ENCODE measurements at regions not wholly inside any gene's neighbourhood (a gene's known extent, or its start where the extent isn't known, plus 50 kb on each side); places are given as distances from the start of the nearest gene placed in this dataset.
A peak's percentile ranks its signal among the peaks of the same experiment; 100 is the strongest.
"Not testable (repeated sequence)": the region's sequence is repeated elsewhere in the genome, so short reads cannot be mapped to it uniquely, and the experiment has no call there.

- ATAC-seq (no peak), DNase-seq (ENCODE audit: low spot score in 2 of 2) (no peak)
- no peak overlapping the region for H3K4me3 Mint-ChIP-seq
- peaks cover 6% of the 10 kb centered on the region for H3K9me3 Mint-ChIP-seq
- H3K4me1 Mint-ChIP-seq: no peaks in the 10 kb centered on the region
- no peaks in the 10 kb centered on the region for H3K36me3 Mint-ChIP-seq
- H3K27ac Mint-ChIP-seq: no peak overlapping the region
Observed at GRCh38 chr5:98186128-98186527, 587.3 kb upstream of the RGMB start.

- H3K4me1 Mint-ChIP-seq: no peaks in the 10 kb centered on the region
- H3K27ac Mint-ChIP-seq: no peak overlapping the region
- no peak overlapping the region for H3K4me3 Mint-ChIP-seq
- no peaks in the 10 kb centered on the region for H3K36me3 Mint-ChIP-seq
- ATAC-seq (no peak), DNase-seq (ENCODE audit: low spot score in 2 of 2) (no peak)
- peaks cover 6% of the 10 kb centered on the region for H3K9me3 Mint-ChIP-seq
Observed at GRCh38 chr5:98187945-98188344, 585.5 kb upstream of the RGMB start.

- not testable (repeated sequence) for DNase-seq (ENCODE audit: low spot score in 2 of 2); H3K9me3 Mint-ChIP-seq; H3K4me1 Mint-ChIP-seq; ATAC-seq; H3K27ac Mint-ChIP-seq; H3K4me3 Mint-ChIP-seq; H3K36me3 Mint-ChIP-seq
Observed at GRCh38 chr5:98190344-98190743, 583.1 kb upstream of the RGMB start.

GRCh38 chr5:98193921-98194760 lies 579.3 kb upstream of the RGMB start:
- H3K9me3 Mint-ChIP-seq: no peaks in the 10 kb centered on the region
- ATAC-seq: no peak
- H3K4me1 Mint-ChIP-seq: no peaks in the 10 kb centered on the region
- no peak overlapping the region for H3K4me3 Mint-ChIP-seq
- DNase-seq (ENCODE audit: low spot score in 2 of 2): no peak
- H3K36me3 Mint-ChIP-seq: no peaks in the 10 kb centered on the region
- no peak overlapping the region for H3K27ac Mint-ChIP-seq

- Mint-ChIP-seq H3K9me3 (no peaks in the 10 kb centered on the region), H3K4me3 (no peak overlapping the region)
- no peak for DNase-seq (ENCODE audit: low spot score in 2 of 2)
Observed at GRCh38 chr5:98200726-98201541, 572.5 kb upstream of the RGMB start.

GRCh38 chr5:98204798-98205197 lies 568.7 kb upstream of the RGMB start:
- no peaks in the 10 kb centered on the region for H3K4me1 Mint-ChIP-seq
- DNase-seq (ENCODE audit: low spot score in 2 of 2) (no peak), ATAC-seq (no peak)
- no peak overlapping the region for H3K27ac Mint-ChIP-seq
- H3K4me3 Mint-ChIP-seq: no peak overlapping the region
- H3K9me3 Mint-ChIP-seq: no peaks in the 10 kb centered on the region
- no peaks in the 10 kb centered on the region for H3K36me3 Mint-ChIP-seq

More at GRCh38 chr5:98200726-98201541, 572.5 kb upstream of the RGMB start:
- no peaks in the 10 kb centered on the region for H3K4me1 Mint-ChIP-seq
- H3K27ac Mint-ChIP-seq: no peak overlapping the region
- no peaks in the 10 kb centered on the region for H3K36me3 Mint-ChIP-seq
- no peak for ATAC-seq

- DNase-seq (ENCODE audit: low spot score in 2 of 2): no peak
- no peaks in the 10 kb centered on the region for H3K36me3 Mint-ChIP-seq
- H3K4me3 Mint-ChIP-seq: no peak overlapping the region
- H3K27ac Mint-ChIP-seq: no peak overlapping the region
- ATAC-seq: no peak
- no peaks in the 10 kb centered on the region for H3K9me3 Mint-ChIP-seq
- H3K4me1 Mint-ChIP-seq: no peaks in the 10 kb centered on the region
Observed at GRCh38 chr5:98205691-98206461, 567.6 kb upstream of the RGMB start.

- Mint-ChIP-seq H3K4me3 (no peak overlapping the region), H3K36me3 (no peaks in the 10 kb centered on the region), H3K4me1 (no peaks in the 10 kb centered on the region), H3K9me3 (no peaks in the 10 kb centered on the region), H3K27ac (no peak overlapping the region)
- ATAC-seq: no peak
- DNase-seq (ENCODE audit: low spot score in 2 of 2): no peak
Observed at GRCh38 chr5:98206566-98206965, 566.9 kb upstream of the RGMB start.

- Mint-ChIP-seq H3K36me3 (no peaks in the 10 kb centered on the region), H3K4me3 (no peak overlapping the region), H3K4me1 (no peaks in the 10 kb centered on the region), H3K27ac (no peak overlapping the region), H3K9me3 (no peaks in the 10 kb centered on the region)
- ATAC-seq: no peak
- DNase-seq (ENCODE audit: low spot score in 2 of 2): no peak
Observed at GRCh38 chr5:98209418-98209817, 564.0 kb upstream of the RGMB start.

- Mint-ChIP-seq H3K9me3 (no peaks in the 10 kb centered on the region), H3K27ac (no peak overlapping the region), H3K36me3 (no peaks in the 10 kb centered on the region), H3K4me1 (no peaks in the 10 kb centered on the region), H3K4me3 (no peak overlapping the region)
- ATAC-seq (no peak), DNase-seq (ENCODE audit: low spot score in 2 of 2) (no peak)
Observed at GRCh38 chr5:98214240-98215051, 559.0 kb upstream of the RGMB start.

GRCh38 chr5:98217138-98217537 lies 556.3 kb upstream of the RGMB start:
- ATAC-seq (no peak), DNase-seq (ENCODE audit: low spot score in 2 of 2) (no peak)
- no peak overlapping the region for H3K4me3 Mint-ChIP-seq

GRCh38 chr5:98218838-98219237 lies 554.6 kb upstream of the RGMB start:
- Mint-ChIP-seq H3K36me3 (no peaks in the 10 kb centered on the region), H3K4me3 (no peak overlapping the region), H3K4me1 (no peaks in the 10 kb centered on the region), H3K9me3 (peaks cover 3% of the 10 kb centered on the region), H3K27ac (no peak overlapping the region)
- DNase-seq (ENCODE audit: low spot score in 2 of 2) (no peak), ATAC-seq (no peak)

More at GRCh38 chr5:98217138-98217537, 556.3 kb upstream of the RGMB start:
- Mint-ChIP-seq H3K27ac (no peak overlapping the region), H3K9me3 (no peaks in the 10 kb centered on the region), H3K36me3 (no peaks in the 10 kb centered on the region), H3K4me1 (no peaks in the 10 kb centered on the region)

- Mint-ChIP-seq H3K9me3 (peaks cover 20% of the 10 kb centered on the region), H3K27ac (no peak overlapping the region), H3K4me1 (no peaks in the 10 kb centered on the region), H3K36me3 (no peaks in the 10 kb centered on the region), H3K4me3 (no peak overlapping the region)
- ATAC-seq (peak; percentile 36), DNase-seq (ENCODE audit: low spot score in 2 of 2) (no peak)
Observed at GRCh38 chr5:98227489-98227888, 546.0 kb upstream of the RGMB start.

- Mint-ChIP-seq H3K27ac (no peak overlapping the region), H3K4me1 (no peaks in the 10 kb centered on the region), H3K36me3 (no peaks in the 10 kb centered on the region), H3K4me3 (no peak overlapping the region), H3K9me3 (peaks cover 16% of the 10 kb centered on the region)
- no peak for DNase-seq (ENCODE audit: low spot score in 2 of 2)
- no peak for ATAC-seq
Observed at GRCh38 chr5:98231089-98231488, 542.4 kb upstream of the RGMB start.

- H3K4me1 Mint-ChIP-seq; DNase-seq (ENCODE audit: low spot score in 2 of 2); H3K27ac Mint-ChIP-seq; H3K4me3 Mint-ChIP-seq; H3K36me3 Mint-ChIP-seq; ATAC-seq: not testable (repeated sequence)
- peaks cover 10% of the 10 kb centered on the region for H3K9me3 Mint-ChIP-seq
Observed at GRCh38 chr5:98237794-98238193, 535.7 kb upstream of the RGMB start.

Measured in stimulated activated effector memory CD8-positive, alpha-beta T cell treated with anti-CD3 and anti-CD28 coated beads, Interleukin-12 subunit alpha, Interleukin-12 subunit beta, amount 100 ng/mL, for 72 hours (primary cell).